SJCRH30 (cell line): ENCODE measurements at regions not wholly inside any gene's neighbourhood (a gene's known extent, or its start where the extent isn't known, plus 50 kb on each side); places are given as distances from the start of the nearest gene placed in this dataset.
"Not testable (repeated sequence)": the region's sequence is repeated elsewhere in the genome, so short reads cannot be mapped to it uniquely, and the experiment has no call there.

Experiments
- DNase-seq, 2 experiments: peaks; one replicate each; pipeline ENCODE4 v3.0.0-alpha.2; 2015 to 2020
- H3K27ac ChIP-seq: fragments of 250-450 bp; sonication (Bioruptor Pico); 2 replicates; pipeline ENCODE4 v1.5.1; 2020; ENCODE audit warnings: mild to moderate bottlenecking, moderate library complexity
- H3K27me3 ChIP-seq: fragments of 250-450 bp; sonication (Bioruptor Pico); 2 replicates; pipeline ENCODE4 v1.5.1; 2020; ENCODE audit warnings: mild to moderate bottlenecking, moderate library complexity
- H3K36me3 ChIP-seq: fragments of 250-450 bp; sonication (Bioruptor Pico); 2 replicates; pipeline ENCODE4 v1.5.1; 2020; ENCODE audit warnings: mild to moderate bottlenecking, moderate library complexity
- H3K4me1 ChIP-seq: fragments of 250-450 bp; sonication (Bioruptor Pico); 2 replicates; pipeline ENCODE4 v1.5.1; 2020; ENCODE audit warnings: mild to moderate bottlenecking, moderate library complexity
- H3K4me3 ChIP-seq: fragments of 250-450 bp; sonication (Bioruptor Pico); 2 replicates; pipeline ENCODE4 v1.5.1; 2020; ENCODE audit warnings: mild to moderate bottlenecking, moderate library complexity
- H3K9me3 ChIP-seq: fragments of 250-450 bp; sonication (Bioruptor Pico); replicated peaks from 2 replicates; pipeline ENCODE4 v1.5.1; 2020; ENCODE audit warnings: mild to moderate bottlenecking, moderate library complexity

- H3K27me3 ChIP-seq = no peaks in the 10 kb centered on the region
- H3K4me3 ChIP-seq = no peak overlapping the region
- no peaks in the 10 kb centered on the region for H3K9me3 ChIP-seq
- no peak overlapping the region for H3K27ac ChIP-seq
- H3K4me1 ChIP-seq = no peaks in the 10 kb centered on the region
- H3K36me3 ChIP-seq = no peaks in the 10 kb centered on the region
- DNase-seq = no peak
These were observed 1029.6 kb downstream of the PCDH9 start for GRCh38 chr13:66200555-66200954.

- no peak for DNase-seq
- no peaks in the 10 kb centered on the region for H3K4me1 ChIP-seq
- H3K4me3 ChIP-seq = no peak overlapping the region
- H3K9me3 ChIP-seq = no peaks in the 10 kb centered on the region
- no peaks in the 10 kb centered on the region for H3K36me3 ChIP-seq
- H3K27ac ChIP-seq = no peak overlapping the region
- no peaks in the 10 kb centered on the region for H3K27me3 ChIP-seq
These were observed 1034.9 kb downstream of the PCDH9 start for GRCh38 chr13:66195238-66195637.

- H3K9me3 ChIP-seq = no peaks in the 10 kb centered on the region
- no peak overlapping the region for H3K4me3 ChIP-seq
- H3K27me3 ChIP-seq = no peaks in the 10 kb centered on the region
- H3K4me1 ChIP-seq = no peaks in the 10 kb centered on the region
- no peak overlapping the region for H3K27ac ChIP-seq
- H3K36me3 ChIP-seq = no peaks in the 10 kb centered on the region
- no peak for DNase-seq
These were observed 1040.2 kb downstream of the PCDH9 start for GRCh38 chr13:66189986-66190385.

GRCh38 chr13:66180836-66181235 lies 1049.3 kb downstream of the PCDH9 start:
- H3K9me3 ChIP-seq = no peaks in the 10 kb centered on the region
- no peaks in the 10 kb centered on the region for H3K36me3 ChIP-seq
- DNase-seq = no peak
- H3K4me3 ChIP-seq = no peak overlapping the region
- no peaks in the 10 kb centered on the region for H3K27me3 ChIP-seq
- H3K4me1 ChIP-seq = no peaks in the 10 kb centered on the region
- H3K27ac ChIP-seq = no peak overlapping the region

- Histone ChIP-seq H3K27ac (no peak overlapping the region), H3K4me3 (no peak overlapping the region), H3K36me3 (no peaks in the 10 kb centered on the region), H3K9me3 (no peaks in the 10 kb centered on the region), H3K4me1 (no peaks in the 10 kb centered on the region), H3K27me3 (no peaks in the 10 kb centered on the region)
- no peak for DNase-seq
These were observed 1058.2 kb downstream of the PCDH9 start for GRCh38 chr13:66171920-66172319.

GRCh38 chr13:66162470-66162869 lies 1067.7 kb downstream of the PCDH9 start:
- Histone ChIP-seq H3K27ac (no peak overlapping the region), H3K9me3 (no peaks in the 10 kb centered on the region), H3K27me3 (no peaks in the 10 kb centered on the region), H3K36me3 (no peaks in the 10 kb centered on the region), H3K4me1 (no peaks in the 10 kb centered on the region), H3K4me3 (no peak overlapping the region)
- DNase-seq = no peak

GRCh38 chr13:66159511-66159910 lies 1070.6 kb downstream of the PCDH9 start:
- Histone ChIP-seq H3K4me1 (no peaks in the 10 kb centered on the region), H3K4me3 (no peak overlapping the region), H3K36me3 (no peaks in the 10 kb centered on the region), H3K9me3 (no peaks in the 10 kb centered on the region), H3K27me3 (no peaks in the 10 kb centered on the region), H3K27ac (no peak overlapping the region)
- DNase-seq = no peak

GRCh38 chr13:66154976-66155375 lies 1075.2 kb downstream of the PCDH9 start:
- no peak overlapping the region for H3K4me3 ChIP-seq
- H3K27me3 ChIP-seq = no peaks in the 10 kb centered on the region
- H3K27ac ChIP-seq = no peak overlapping the region
- H3K9me3 ChIP-seq = no peaks in the 10 kb centered on the region
- DNase-seq = no peak
- no peaks in the 10 kb centered on the region for H3K36me3 ChIP-seq
- H3K4me1 ChIP-seq = no peaks in the 10 kb centered on the region

GRCh38 chr13:66154354-66154753 lies 1075.8 kb downstream of the PCDH9 start:
- H3K9me3 ChIP-seq = no peaks in the 10 kb centered on the region
- no peaks in the 10 kb centered on the region for H3K4me1 ChIP-seq
- H3K27me3 ChIP-seq = no peaks in the 10 kb centered on the region
- no peak for DNase-seq
- no peak overlapping the region for H3K27ac ChIP-seq
- no peaks in the 10 kb centered on the region for H3K36me3 ChIP-seq
- no peak overlapping the region for H3K4me3 ChIP-seq

GRCh38 chr13:66152596-66152995 lies 1077.5 kb downstream of the PCDH9 start:
- Histone ChIP-seq H3K9me3 (no peaks in the 10 kb centered on the region), H3K27me3 (no peaks in the 10 kb centered on the region), H3K36me3 (no peaks in the 10 kb centered on the region), H3K4me3 (no peak overlapping the region), H3K27ac (no peak overlapping the region), H3K4me1 (no peaks in the 10 kb centered on the region)
- DNase-seq = no peak

GRCh38 chr13:66144357-66144756 lies 1085.8 kb downstream of the PCDH9 start:
- not testable (repeated sequence) for H3K4me1 ChIP-seq, DNase-seq, H3K9me3 ChIP-seq, H3K4me3 ChIP-seq, H3K27me3 ChIP-seq, H3K36me3 ChIP-seq, H3K27ac ChIP-seq

GRCh38 chr13:66139701-66140100 lies 1090.4 kb downstream of the PCDH9 start:
- Histone ChIP-seq H3K36me3 (no peaks in the 10 kb centered on the region), H3K4me3 (no peak overlapping the region), H3K27ac (no peak overlapping the region), H3K27me3 (no peaks in the 10 kb centered on the region), H3K4me1 (no peaks in the 10 kb centered on the region), H3K9me3 (no peaks in the 10 kb centered on the region)
- DNase-seq = no peak

GRCh38 chr13:66139250-66139649 lies 1090.9 kb downstream of the PCDH9 start:
- Histone ChIP-seq H3K27me3 (no peaks in the 10 kb centered on the region), H3K36me3 (no peaks in the 10 kb centered on the region), H3K27ac (no peak overlapping the region), H3K9me3 (no peaks in the 10 kb centered on the region), H3K4me3 (no peak overlapping the region), H3K4me1 (no peaks in the 10 kb centered on the region)
- DNase-seq = no peak

- H3K27ac ChIP-seq = no peak overlapping the region
- no peaks in the 10 kb centered on the region for H3K9me3 ChIP-seq
- no peaks in the 10 kb centered on the region for H3K27me3 ChIP-seq
- no peaks in the 10 kb centered on the region for H3K36me3 ChIP-seq
- H3K4me1 ChIP-seq = no peaks in the 10 kb centered on the region
- no peak for DNase-seq
- H3K4me3 ChIP-seq = no peak overlapping the region
These were observed 1091.8 kb downstream of the PCDH9 start for GRCh38 chr13:66138172-66138811.

GRCh38 chr13:66137384-66137783 lies 1092.8 kb downstream of the PCDH9 start:
- no peak overlapping the region for H3K27ac ChIP-seq
- no peaks in the 10 kb centered on the region for H3K4me1 ChIP-seq
- no peaks in the 10 kb centered on the region for H3K9me3 ChIP-seq
- no peaks in the 10 kb centered on the region for H3K27me3 ChIP-seq
- H3K4me3 ChIP-seq = no peak overlapping the region
- no peak for DNase-seq
- H3K36me3 ChIP-seq = no peaks in the 10 kb centered on the region

- Histone ChIP-seq H3K4me3 (no peak overlapping the region), H3K9me3 (no peaks in the 10 kb centered on the region), H3K27me3 (no peaks in the 10 kb centered on the region), H3K27ac (no peak overlapping the region), H3K36me3 (no peaks in the 10 kb centered on the region), H3K4me1 (no peaks in the 10 kb centered on the region)
- no peak for DNase-seq
These were observed 1101.4 kb downstream of the PCDH9 start for GRCh38 chr13:66128692-66129269.
